HEK293 (cell line): ENCODE measurements at regions not wholly inside any gene's neighbourhood (a gene's known extent, or its start where the extent isn't known, plus 50 kb on each side); places are given as distances from the start of the nearest gene placed in this dataset.

Source experiments
- CTCF ChIA-PET: fragments of 350-600 bp; formaldehyde crosslinking; extraction: SDS; loops from one replicate; lab custom pipeline; 2021; ENCODE audit warnings: antibody characterized with exemption; lab: Yijun Ruan, JAX
- POLR2A ChIA-PET: fragments of 300-600 bp; formaldehyde crosslinking; extraction: SDS; loops from one replicate; lab custom pipeline; 2020; ENCODE audit warnings: antibody characterized with exemption, inconsistent platforms; lab: Yijun Ruan, JAX
- H3K27ac ChIP-seq: fragments of 200-500 bp; sonication (Bioruptor generic); 2 replicates; pipeline ENCODE4 v1.5.1; 2014; ENCODE audit warnings: low read depth, low read length, control low read depth, inconsistent platforms; ENCODE audit errors: extremely low read depth
- H3K36me3 ChIP-seq, 2 experiments: fragments of 200-500 bp in 1 of 2; sonication (Bioruptor generic) in 1 of 2; 1 replicate in 1 of 2; 2 replicates in 1 of 2; pipeline ENCODE4 v1.5.1; 2014 to 2017; ENCODE audit warnings: inconsistent platforms in 2 of 2, low read length in 2 of 2; ENCODE audit not compliant: control insufficient read depth in 2 of 2, insufficient read depth in 1 of 2
- H3K4me1 ChIP-seq: fragments of 200-500 bp; sonication (Bioruptor generic); 2 replicates; pipeline ENCODE4 v1.5.1; 2014; ENCODE audit warnings: mild to moderate bottlenecking, low read length, inconsistent platforms; ENCODE audit not compliant: control insufficient read depth, insufficient read depth
- H3K4me3 ChIP-seq: 2 replicates; pipeline ENCODE4 v1.5.1; 2011; ENCODE audit warnings: low read depth, mild to moderate bottlenecking, control low read depth, low read length, moderate library complexity
- H3K9me3 ChIP-seq: fragments of 200-500 bp; sonication (Bioruptor generic); 2 replicates; pipeline ENCODE4 v1.5.1; 2014; ENCODE audit warnings: low read depth, low read length, inconsistent platforms; ENCODE audit not compliant: control insufficient read depth, insufficient read depth
- BCL6B ChIP-seq: fragments of 450-650 bp; formaldehyde crosslinking; IDR thresholded peaks from 2 replicates; pipeline ENCODE4 v1.5.1; 2017; ENCODE audit warnings: missing biosample characterization, missing genetic modification characterization
- FEZF1 ChIP-seq: fragments of 450-650 bp; formaldehyde crosslinking; IDR thresholded peaks from 2 replicates; pipeline ENCODE4 v1.5.1; 2016; ENCODE audit warnings: missing biosample characterization, missing genetic modification characterization
- IKZF3 ChIP-seq: fragments of 450-650 bp; IDR thresholded peaks from 2 replicates; pipeline ENCODE4 v1.5.0; 2018; ENCODE audit warnings: missing biosample characterization, mild to moderate bottlenecking, missing genetic modification characterization, moderate library complexity
- OSR2 ChIP-seq: fragments of 450-650 bp; formaldehyde crosslinking; IDR thresholded peaks from 2 replicates; pipeline ENCODE4 v1.5.1; 2016; ENCODE audit warnings: missing biosample characterization, missing genetic modification characterization
- PATZ1 ChIP-seq: fragments of 450-650 bp; formaldehyde crosslinking; IDR thresholded peaks from 2 replicates; pipeline ENCODE4 v1.5.1; 2016; ENCODE audit warnings: missing biosample characterization, missing genetic modification characterization
- PRDM1 ChIP-seq: fragments of 450-650 bp; formaldehyde crosslinking; IDR thresholded peaks from 2 replicates; pipeline ENCODE4; 2016; ENCODE audit warnings: missing biosample characterization, missing genetic modification characterization
- PRDM6 ChIP-seq: fragments of 450-650 bp; formaldehyde crosslinking; IDR thresholded peaks from 2 replicates; pipeline ENCODE4 v1.5.1; 2017; ENCODE audit warnings: missing biosample characterization, missing genetic modification characterization
- ZFHX2 ChIP-seq: fragments of 450-650 bp; formaldehyde crosslinking; conservative IDR thresholded peaks from 2 replicates; pipeline ENCODE4 v1.5.1; 2016; ENCODE audit warnings: missing biosample characterization, missing genetic modification characterization
- ZFP41 ChIP-seq: fragments of 450-650 bp; formaldehyde crosslinking; IDR thresholded peaks from 2 replicates; pipeline ENCODE4 v1.5.1; 2016; ENCODE audit warnings: missing biosample characterization, missing genetic modification characterization, borderline replicate concordance
- ZNF112 ChIP-seq: fragments of 450-650 bp; formaldehyde crosslinking; IDR thresholded peaks from 2 replicates; pipeline ENCODE4 v1.5.0; 2017; ENCODE audit warnings: missing biosample characterization, missing genetic modification characterization
- ZNF140 ChIP-seq: fragments of 450-650 bp; formaldehyde crosslinking; IDR thresholded peaks from 2 replicates; pipeline ENCODE4 v1.5.1; 2016; ENCODE audit warnings: missing biosample characterization, missing genetic modification characterization
- ZNF248 ChIP-seq: fragments of 450-650 bp; formaldehyde crosslinking; IDR thresholded peaks from 2 replicates; pipeline ENCODE4 v1.5.1; 2017; ENCODE audit warnings: missing biosample characterization, missing genetic modification characterization
- ZNF274 ChIP-seq, 2 experiments: fragments of 200-500 bp in 1 of 2; fragments of 450-650 bp in 1 of 2; sonication (Bioruptor generic) in 1 of 2; formaldehyde crosslinking in 1 of 2; IDR thresholded peaks; 2 replicates each; pipeline versions ENCODE4 v1.5.1 to v1.6.1; 2014 to 2016; ENCODE audit warnings: borderline replicate concordance in 1 of 2, inconsistent platforms in 1 of 2, low read length in 1 of 2, missing biosample characterization in 1 of 2, missing genetic modification characterization in 1 of 2
- ZNF354C ChIP-seq: fragments of 450-650 bp; formaldehyde crosslinking; IDR thresholded peaks from 2 replicates; pipeline ENCODE4 v1.5.1; 2016; ENCODE audit warnings: missing biosample characterization, missing genetic modification characterization, low read depth, borderline replicate concordance
- ZNF488 ChIP-seq: fragments of 450-650 bp; formaldehyde crosslinking; IDR thresholded peaks from 2 replicates; pipeline ENCODE4 v1.5.1; 2016; ENCODE audit warnings: missing biosample characterization, missing genetic modification characterization
- ZNF513 ChIP-seq: fragments of 450-650 bp; IDR thresholded peaks from 2 replicates; pipeline ENCODE4 v1.5.1; 2018; ENCODE audit warnings: missing biosample characterization, missing genetic modification characterization
- ZNF558 ChIP-seq: fragments of 450-650 bp; formaldehyde crosslinking; IDR thresholded peaks from 2 replicates; pipeline ENCODE4 v1.5.1; 2016; ENCODE audit warnings: missing biosample characterization, missing genetic modification characterization
- ZNF664 ChIP-seq: fragments of 450-650 bp; formaldehyde crosslinking; IDR thresholded peaks from 2 replicates; pipeline ENCODE4 v1.5.1; 2016; ENCODE audit warnings: missing biosample characterization, missing genetic modification characterization
- ZNF677 ChIP-seq: fragments of 450-650 bp; IDR thresholded peaks from 2 replicates; pipeline ENCODE4 v1.5.0; 2018; ENCODE audit warnings: missing biosample characterization, mild to moderate bottlenecking, missing genetic modification characterization, moderate library complexity
- ZNF704 ChIP-seq: fragments of 450-650 bp; formaldehyde crosslinking; IDR thresholded peaks from 2 replicates; pipeline ENCODE4 v1.5.1; 2016; ENCODE audit warnings: missing biosample characterization, missing genetic modification characterization
- ZNF843 ChIP-seq: fragments of 450-650 bp; formaldehyde crosslinking; IDR thresholded peaks from 2 replicates; pipeline ENCODE4 v1.5.1; 2016; ENCODE audit warnings: missing biosample characterization, missing genetic modification characterization

GRCh38 chr9:16268067-16268881 is 602.2 kb downstream of the BNC2 start:
- CTCF ChIA-PET: interaction anchor here (0.9 to 1.2 kb wide), 4 partner anchors 9 to 23 kb away, joined by 3 to 4 read pairs (median 4); no protein-coding TSS in a partner anchor
- Histone ChIP-seq H3K9me3 (no peaks in the 10 kb centered on the region), H3K4me3 (no peak overlapping the region), H3K4me1 (no peaks in the 10 kb centered on the region), H3K27ac (no peak overlapping the region), H3K36me3 (no peaks in the 10 kb centered on the region)
- POLR2A ChIA-PET: no interaction called here
- TF ChIP-seq ZNF664: 0 out of 2 replicates have a peak, but pooled peaks have one; percentile 18
- 0 out of 2 replicates have a peak, but pooled peaks have one; percentile 8 for TF ChIP-seq ZFHX2 (tag by site-specific recombination)
- no peak for TF ChIP-seq ZNF354C (tag by site-specific recombination)
- TF ChIP-seq BCL6B: peak; percentile 80
- TF ChIP-seq PATZ1: no peak

GRCh38 chr9:16271967-16272366 is 598.5 kb downstream of the BNC2 start:
- H3K27ac ChIP-seq: no peak overlapping the region
- no peaks in the 10 kb centered on the region for H3K4me1 ChIP-seq
- H3K9me3 ChIP-seq: no peaks in the 10 kb centered on the region
- ChIA-PET CTCF (no interaction called here), POLR2A (no interaction called here)
- no peaks in the 10 kb centered on the region for H3K36me3 ChIP-seq
- TF ChIP-seq ZNF843 (tag by site-specific recombination) (no peak), FEZF1 (tag by site-specific recombination) (no peak), IKZF3 (tag by site-specific recombination) (no peak), ZNF274 (IDR thresholded peaks at IDR 0.05; ENCODE audit: low read length) (no peak), ZNF274 (tag by site-specific recombination; IDR thresholded peaks at IDR 0.05; ENCODE audit: borderline replicate concordance) (no peak), ZNF704 (tag by site-specific recombination) (no peak), ZNF140 (tag by site-specific recombination) (no peak)
- H3K4me3 ChIP-seq: no peak overlapping the region

GRCh38 chr9:16272776-16273175 is 597.7 kb downstream of the BNC2 start:
- Histone ChIP-seq H3K27ac (no peak overlapping the region), H3K4me1 (no peaks in the 10 kb centered on the region), H3K36me3 (no peaks in the 10 kb centered on the region), H3K9me3 (no peaks in the 10 kb centered on the region), H3K4me3 (no peak overlapping the region)
- CTCF ChIA-PET: no interaction called here
- TF ChIP-seq ZFP41 (tag by site-specific recombination) (no peak), PRDM1 (tag by site-specific recombination) (no peak), ZNF248 (tag by site-specific recombination) (no peak), ZNF513 (tag by site-specific recombination) (no peak), ZNF112 (tag by site-specific recombination) (no peak), ZNF488 (tag by site-specific recombination) (no peak), ZNF677 (tag by site-specific recombination) (no peak), ZNF558 (tag by site-specific recombination) (no peak), PRDM6 (tag by site-specific recombination) (no peak), OSR2 (tag by site-specific recombination) (no peak)
- POLR2A ChIA-PET: no interaction called here
